IMR-90 (cell line): ENCODE measurements at regions not wholly inside any gene's neighbourhood (a gene's known extent, or its start where the extent isn't known, plus 50 kb on each side); places are given as distances from the start of the nearest gene placed in this dataset.

Source experiments
- ATAC-seq: fragments of 200-7000 bp; cut with Tn5 transposase; 2 replicates; pipeline ENCODE4 v1.9.1; 2020; ENCODE audit warnings: low read depth, mild to moderate bottlenecking, moderate library complexity
- BruUV-seq: library from RNA; stranded (reverse); fragments of 400-500 nt; replicated peaks from 2 replicates; lab custom pipeline; 2021; lab: Mats Ljungman, UMichigan
- CTCF ChIA-PET: fragments of 300-600 bp; formaldehyde crosslinking; extraction: SDS; loops from one replicate; lab custom pipeline; 2021; ENCODE audit warnings: antibody characterized with exemption; lab: Yijun Ruan, JAX
- POLR2A ChIA-PET: fragments of 300-600 bp; sonication (Branson Sonifier 250); formaldehyde crosslinking; loops from one replicate; lab custom pipeline; 2022; ENCODE audit warnings: antibody characterized with exemption; ENCODE audit not compliant: unreplicated experiment; lab: Charles Lee
- DNase-seq: peaks from one replicate; pipeline ENCODE4 v3.0.0; 2013
- H2AFZ ChIP-seq: replicated peaks from 2 replicates; pipeline ENCODE3; 2013; ENCODE audit warnings: low read length, mild to moderate bottlenecking; ENCODE audit not compliant: poor library complexity
- H2AK5ac ChIP-seq: 2 replicates; pipeline ENCODE4 v1.6.1; 2013; ENCODE audit warnings: low read depth, low read length, inconsistent platforms
- H2AK9ac ChIP-seq: replicated peaks from 2 replicates; pipeline ENCODE3; 2013; ENCODE audit warnings: mild to moderate bottlenecking, low read depth, low read length, moderate library complexity; ENCODE audit not compliant: poor library complexity
- H2BK120ac ChIP-seq: 2 replicates; pipeline ENCODE4 v1.6.1; 2013; ENCODE audit warnings: low read depth, low read length, inconsistent platforms
- H2BK15ac ChIP-seq: 3 replicates; pipeline ENCODE4 v1.6.1; 2013; ENCODE audit warnings: low read depth, low read length, inconsistent platforms
- H2BK20ac ChIP-seq: 2 replicates; pipeline ENCODE4 v1.6.1; 2013; ENCODE audit warnings: low read depth, mild to moderate bottlenecking, inconsistent platforms, low read length, moderate library complexity
- H2BK5ac ChIP-seq: 2 replicates; pipeline ENCODE4 v1.6.1; 2013; ENCODE audit warnings: mild to moderate bottlenecking, low read depth, low read length, inconsistent platforms; ENCODE audit not compliant: poor library complexity, severe bottlenecking
- H3K14ac ChIP-seq: replicated peaks from 2 replicates; pipeline ENCODE4 v1.6.1; 2013; ENCODE audit warnings: low read depth, low read length, inconsistent platforms
- H3K18ac ChIP-seq: 2 replicates; pipeline ENCODE4 v1.6.1; 2013; ENCODE audit warnings: low read depth, low read length, control low read depth
- H3K23ac ChIP-seq: 2 replicates; pipeline ENCODE4 v1.6.1; 2013; ENCODE audit warnings: low read depth, low read length, inconsistent platforms
- H3K27ac ChIP-seq: 2 replicates; pipeline ENCODE4 v1.5.1; 2013; ENCODE audit warnings: mild to moderate bottlenecking, control low read depth, low read length; ENCODE audit not compliant: insufficient read depth
- H3K27me3 ChIP-seq: 2 replicates; pipeline ENCODE4 v1.6.1; 2013; ENCODE audit warnings: low read length; ENCODE audit not compliant: control insufficient read depth, insufficient read depth
- H3K36me3 ChIP-seq: 2 replicates; pipeline ENCODE4 v1.6.1; 2013; ENCODE audit warnings: low read length, mixed read lengths; ENCODE audit not compliant: control insufficient read depth, insufficient read depth
- H3K4ac ChIP-seq: 2 replicates; pipeline ENCODE4 v1.6.1; 2013; ENCODE audit warnings: low read depth, low read length, inconsistent platforms
- H3K4me1 ChIP-seq: 2 replicates; pipeline ENCODE4 v1.6.1; 2013; ENCODE audit warnings: low read length, mixed read lengths; ENCODE audit not compliant: control insufficient read depth, insufficient read depth
- H3K4me2 ChIP-seq: 2 replicates; pipeline ENCODE4 v1.6.1; 2013; ENCODE audit warnings: low read depth, mild to moderate bottlenecking, control low read depth, low read length, moderate library complexity
- H3K4me3 ChIP-seq: 2 replicates; pipeline ENCODE4 v1.5.1; 2013; ENCODE audit warnings: low read depth, mild to moderate bottlenecking, control low read depth, low read length, moderate library complexity; ENCODE audit not compliant: insufficient read depth
- H3K56ac ChIP-seq: 2 replicates; pipeline ENCODE4 v1.6.1; 2013; ENCODE audit warnings: low read length, inconsistent platforms; ENCODE audit not compliant: insufficient read depth; ENCODE audit errors: extremely low read depth
- H3K79me1 ChIP-seq, 2 experiments: 2 replicates each; pipeline ENCODE4 v1.6.1; 2013; ENCODE audit warnings: low read length in 2 of 2, inconsistent platforms in 1 of 2, low read depth in 1 of 2
- H3K9ac ChIP-seq: 2 replicates; pipeline ENCODE4 v1.6.1; 2013; ENCODE audit warnings: low read depth, low read length, control low read depth
- H3K9me1 ChIP-seq: 2 replicates; pipeline ENCODE4 v1.6.1; 2013; ENCODE audit warnings: low read length, inconsistent platforms; ENCODE audit not compliant: insufficient read depth
- H3K9me3 ChIP-seq: 2 replicates; pipeline ENCODE4 v1.6.1; 2013; ENCODE audit warnings: low read length; ENCODE audit not compliant: control insufficient read depth, insufficient read depth
- H4K20me1 ChIP-seq: 2 replicates; pipeline ENCODE4 v1.6.1; 2013; ENCODE audit warnings: low read length, inconsistent platforms; ENCODE audit not compliant: insufficient read depth
- H4K5ac ChIP-seq: 2 replicates; pipeline ENCODE4 v1.6.1; 2013; ENCODE audit warnings: mild to moderate bottlenecking, low read depth, low read length, control low read depth
- H4K8ac ChIP-seq, 2 experiments: 2 replicates each; pipeline ENCODE4 v1.6.1; 2013; ENCODE audit warnings: low read depth in 2 of 2, low read length in 2 of 2, control low read depth in 1 of 2, inconsistent platforms in 1 of 2
- H4K91ac ChIP-seq: 2 replicates; pipeline ENCODE4 v1.6.1; 2013; ENCODE audit warnings: low read depth, low read length, inconsistent platforms; ENCODE audit not compliant: insufficient read depth
- BHLHE40 ChIP-seq: fragments of 150-350 bp; IDR thresholded peaks from 2 replicates; pipeline ENCODE4 v1.6.1; 2016; ENCODE audit warnings: mild to moderate bottlenecking, low read depth, low read length
- CEBPB ChIP-seq: IDR thresholded peaks from 2 replicates; pipeline ENCODE4 v1.6.1; 2012; ENCODE audit warnings: low read depth, low read length, improper control_type of control experiment
- CHD1 ChIP-seq: IDR thresholded peaks from 2 replicates; pipeline ENCODE4 v1.6.1; 2012; ENCODE audit warnings: low read depth, low read length, improper control_type of control experiment
- CTCF ChIP-seq: conservative IDR thresholded peaks from 2 replicates; pipeline ENCODE4 v1.5.1; 2012; ENCODE audit warnings: mild to moderate bottlenecking, low read depth, low read length, improper control_type of control experiment
- FOS ChIP-seq: fragments of 150-350 bp; IDR thresholded peaks from 2 replicates; pipeline ENCODE4 v1.6.1; 2016; ENCODE audit warnings: low read depth, low read length
- MAFK ChIP-seq: IDR thresholded peaks from 2 replicates; pipeline ENCODE4 v1.6.1; 2012; ENCODE audit warnings: low read depth, low read length, improper control_type of control experiment
- MAZ ChIP-seq: IDR thresholded peaks from 2 replicates; pipeline ENCODE4 v1.6.1; 2012; ENCODE audit warnings: low read depth, mild to moderate bottlenecking, low read length, improper control_type of control experiment, moderate library complexity, borderline replicate concordance
- MXI1 ChIP-seq: IDR thresholded peaks from 2 replicates; pipeline ENCODE4 v1.6.1; 2012; ENCODE audit warnings: low read depth, mild to moderate bottlenecking, low read length, moderate library complexity, borderline replicate concordance
- NFE2L2 ChIP-seq: fragments of 150-350 bp; IDR thresholded peaks from 2 replicates; pipeline ENCODE4 v1.6.1; 2016; ENCODE audit warnings: low read depth, mild to moderate bottlenecking, low read length
- POLR2A ChIP-seq: IDR thresholded peaks from 2 replicates; pipeline ENCODE4 v1.6.1; 2012; ENCODE audit warnings: mild to moderate bottlenecking, low read depth, low read length
- RAD21 ChIP-seq: IDR thresholded peaks from 2 replicates; pipeline ENCODE4 v1.6.1; 2012; ENCODE audit warnings: low read length, improper control_type of control experiment
- RCOR1 ChIP-seq: IDR thresholded peaks from 2 replicates; pipeline ENCODE4 v1.6.1; 2012; ENCODE audit warnings: mild to moderate bottlenecking, low read length, improper control_type of control experiment; ENCODE audit not compliant: insufficient replicate concordance
- RFX5 ChIP-seq: IDR thresholded peaks from 2 replicates; pipeline ENCODE4 v1.8.0; 2012; ENCODE audit warnings: low read depth, mild to moderate bottlenecking, low read length, moderate library complexity
- SMC3 ChIP-seq: fragments of 150-350 bp; IDR thresholded peaks from 2 replicates; pipeline ENCODE4 v1.6.1; 2016; ENCODE audit warnings: low read depth, mild to moderate bottlenecking, antibody characterized with exemption, low read length, moderate library complexity
- WGBS, 2 experiments: methylation state at CpG; one replicate each; pipeline versions ENCODE4 v1.1.5 to v1.1.7; 2013; ENCODE audit warnings: missing lambda C conversion rate in 2 of 2; ENCODE audit not compliant: insufficient read length in 1 of 2; ENCODE audit errors: extremely low coverage in 2 of 2; 5-methylcytosine and 5-hydroxymethylcytosine counted together
- dilution Hi-C: fragments of 300-500 bp; cut with HindIII; formaldehyde crosslinking; loops from one replicate; pipeline ENCODE4 v1.14.3; 2018; ENCODE audit warnings: low sequenced_read_pairs; ENCODE audit not compliant: unreplicated experiment
- in situ Hi-C: fragments of 300-500 bp; cut with MboI; formaldehyde crosslinking; loops from 3 replicates; pipeline ENCODE4 v1.14.3; 2019; ENCODE audit warnings: low sequenced_read_pairs, inconsistent platforms, mixed read lengths
- intact Hi-C: fragments of 100-400 bp; cut with micrococcal nuclease; formaldehyde crosslinking; loops from 2 replicates; pipeline ENCODE4 v1.10.0; 2022
- TF ChIP-seq, protein P1 (sequence below): fragments of 150-350 bp; IDR thresholded peaks from 2 replicates; pipeline ENCODE4 v1.6.1; 2016; ENCODE audit warnings: low read depth, mild to moderate bottlenecking, low read length, moderate library complexity, borderline replicate concordance
- TF ChIP-seq, protein P2 (sequence below): fragments of 150-350 bp; IDR thresholded peaks from 2 replicates; pipeline ENCODE4 v1.6.1; 2017; ENCODE audit warnings: mild to moderate bottlenecking, antibody characterized with exemption, low read length, low read depth

DNA sequence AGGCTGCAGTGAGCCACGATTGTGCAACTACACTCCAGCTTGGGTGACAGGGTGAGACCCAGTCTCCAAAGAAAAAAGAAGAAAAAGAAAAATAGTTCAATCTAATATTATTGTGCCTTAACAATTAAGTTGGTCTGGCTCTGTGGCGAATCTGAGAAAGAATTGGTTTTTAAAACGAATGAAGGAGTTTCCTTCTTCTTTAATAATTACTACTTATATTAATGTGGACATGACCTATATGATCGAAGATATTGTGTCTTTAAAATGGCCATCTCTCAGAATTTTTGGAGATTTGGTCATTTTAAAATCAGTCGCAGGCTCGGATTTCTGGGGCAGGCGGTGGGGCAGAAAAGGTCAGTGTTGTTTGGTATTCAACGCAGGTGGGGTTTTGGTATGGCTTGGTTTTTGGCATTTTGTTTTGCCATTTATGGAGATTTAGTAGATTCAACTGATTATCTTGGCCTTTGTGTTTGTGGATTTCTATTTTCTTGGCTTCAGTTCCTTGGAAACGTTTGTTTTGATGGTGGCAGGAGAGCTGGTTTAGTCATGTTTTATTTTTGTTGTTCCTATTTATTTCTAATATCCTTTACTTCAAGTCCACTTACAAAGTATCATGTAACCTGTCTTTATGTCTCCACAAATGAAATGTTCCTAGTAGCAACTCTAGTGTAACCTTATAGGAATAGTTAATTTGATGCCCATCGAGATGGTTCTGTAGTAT is 178.8 kb upstream of the MKLN1 start:
- Histone ChIP-seq H4K20me1 (no peaks in the 10 kb centered on the region), H2AK5ac (no peak overlapping the region), H3K18ac (no peak overlapping the region), H4K91ac (no peak overlapping the region), H2BK15ac (no peak overlapping the region), H2BK5ac (no peak overlapping the region), H3K9me1 (no peaks in the 10 kb centered on the region), H3K23ac (no peak overlapping the region), H3K4me3 (no peak overlapping the region), H3K36me3 (no peaks in the 10 kb centered on the region), H3K9me3 (no peaks in the 10 kb centered on the region), H2AK9ac (no peak overlapping the region), H3K79me1 (no peaks in the 10 kb centered on the region), H2BK20ac (no peak overlapping the region), H2AFZ (no peak overlapping the region), H3K14ac (no peak overlapping the region), H3K27me3 (no peaks in the 10 kb centered on the region), H3K27ac (no peak overlapping the region), H3K9ac (no peak overlapping the region), H3K4me2 (no peak overlapping the region), H4K8ac (no peak overlapping the region), H4K5ac (no peak overlapping the region), H3K56ac (no peak overlapping the region), H3K4ac (no peak overlapping the region), H3K4me1 (no peaks in the 10 kb centered on the region), H2BK120ac (no peak overlapping the region)
- no TSS peak for BruUV-seq
- CTCF ChIA-PET: no interaction called here
- in situ Hi-C loops: no loop called here
- POLR2A ChIA-PET: no interaction called here
- dilution Hi-C loops: no loop called here
- intact Hi-C loops: no loop called here
- TF ChIP-seq, protein P1, sequence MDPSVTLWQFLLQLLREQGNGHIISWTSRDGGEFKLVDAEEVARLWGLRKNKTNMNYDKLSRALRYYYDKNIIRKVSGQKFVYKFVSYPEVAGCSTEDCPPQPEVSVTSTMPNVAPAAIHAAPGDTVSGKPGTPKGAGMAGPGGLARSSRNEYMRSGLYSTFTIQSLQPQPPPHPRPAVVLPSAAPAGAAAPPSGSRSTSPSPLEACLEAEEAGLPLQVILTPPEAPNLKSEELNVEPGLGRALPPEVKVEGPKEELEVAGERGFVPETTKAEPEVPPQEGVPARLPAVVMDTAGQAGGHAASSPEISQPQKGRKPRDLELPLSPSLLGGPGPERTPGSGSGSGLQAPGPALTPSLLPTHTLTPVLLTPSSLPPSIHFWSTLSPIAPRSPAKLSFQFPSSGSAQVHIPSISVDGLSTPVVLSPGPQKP: no peak
- no peak for TF ChIP-seq CTCF
- TF ChIP-seq BHLHE40: no peak
- TF ChIP-seq RFX5: no peak
- no peak for TF ChIP-seq MXI1
- no peak for TF ChIP-seq MAZ
- TF ChIP-seq RAD21: no peak
- TF ChIP-seq NFE2L2: no peak
- no peak for TF ChIP-seq CEBPB
- TF ChIP-seq POLR2A: no peak
- TF ChIP-seq CHD1: no peak
- TF ChIP-seq SMC3: no peak
- TF ChIP-seq MAFK: no peak
- TF ChIP-seq RCOR1: no peak
- TF ChIP-seq, protein P2, sequence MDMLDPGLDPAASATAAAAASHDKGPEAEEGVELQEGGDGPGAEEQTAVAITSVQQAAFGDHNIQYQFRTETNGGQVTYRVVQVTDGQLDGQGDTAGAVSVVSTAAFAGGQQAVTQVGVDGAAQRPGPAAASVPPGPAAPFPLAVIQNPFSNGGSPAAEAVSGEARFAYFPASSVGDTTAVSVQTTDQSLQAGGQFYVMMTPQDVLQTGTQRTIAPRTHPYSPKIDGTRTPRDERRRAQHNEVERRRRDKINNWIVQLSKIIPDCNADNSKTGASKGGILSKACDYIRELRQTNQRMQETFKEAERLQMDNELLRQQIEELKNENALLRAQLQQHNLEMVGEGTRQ: no peak
- TF ChIP-seq FOS: no peak
- no peak for DNase-seq
- WGBS, 2 experiments: no CpG with 5 or more reads among the region's 10 CpGs
- no peak for ATAC-seq
